ENCODE measurements at regions not wholly inside any gene's neighbourhood (a gene's known extent, or its start where the extent isn't known, plus 50 kb on each side); places are given as distances from the start of the nearest gene placed in this dataset.

DNA sequence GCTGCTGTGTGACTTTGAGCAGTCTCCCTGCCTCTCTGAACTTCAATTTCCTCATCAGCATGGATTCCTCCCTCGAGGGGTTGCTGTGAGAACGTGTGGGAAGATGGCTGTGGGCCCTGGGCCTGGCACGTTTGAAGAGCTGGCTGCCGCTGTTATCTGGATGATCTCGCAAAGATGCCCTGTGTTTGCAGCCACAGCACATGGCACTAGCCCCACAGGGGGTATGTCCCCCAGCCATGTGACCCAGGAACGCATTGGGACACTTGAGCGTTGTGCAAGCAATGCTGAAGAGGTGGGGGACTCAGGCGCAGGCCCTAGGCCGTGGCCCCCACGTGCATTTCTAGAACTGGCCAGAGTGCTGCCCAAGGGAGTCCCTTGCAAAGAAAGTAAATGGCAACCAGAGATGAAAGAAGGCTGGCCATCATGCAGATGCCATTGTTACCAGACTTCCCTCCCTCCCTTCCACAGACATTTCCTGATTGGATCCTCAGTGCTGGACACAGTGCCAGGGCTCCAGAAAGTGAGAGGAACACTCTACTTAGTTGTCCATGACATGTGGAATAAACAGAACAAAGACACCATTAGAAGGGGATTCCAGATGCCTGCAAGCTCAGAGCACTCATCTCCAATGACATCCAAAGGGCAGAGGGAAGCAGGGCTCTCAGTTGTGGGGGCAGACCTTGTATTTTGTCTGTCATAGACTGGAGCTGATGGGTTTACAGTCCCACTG, 65.1 kb upstream of the NEURL1B start:
- Histone ChIP-seq H3K36me3 (no peaks in the 10 kb centered on the region), H3K9me3 (no peaks in the 10 kb centered on the region), H3K4me3 (no peak overlapping the region), H3K27ac (no peak overlapping the region), H3K4me1 (peaks cover 0 to 16% (median 7%) of the 10 kb centered on the region in 4 donors), H3K27me3 (no peaks in the 10 kb centered on the region)
- intact Hi-C loops (cut with DNase I; ENCODE audit: low total_unique reads): no loop called here
- TF ChIP-seq, protein P1, sequence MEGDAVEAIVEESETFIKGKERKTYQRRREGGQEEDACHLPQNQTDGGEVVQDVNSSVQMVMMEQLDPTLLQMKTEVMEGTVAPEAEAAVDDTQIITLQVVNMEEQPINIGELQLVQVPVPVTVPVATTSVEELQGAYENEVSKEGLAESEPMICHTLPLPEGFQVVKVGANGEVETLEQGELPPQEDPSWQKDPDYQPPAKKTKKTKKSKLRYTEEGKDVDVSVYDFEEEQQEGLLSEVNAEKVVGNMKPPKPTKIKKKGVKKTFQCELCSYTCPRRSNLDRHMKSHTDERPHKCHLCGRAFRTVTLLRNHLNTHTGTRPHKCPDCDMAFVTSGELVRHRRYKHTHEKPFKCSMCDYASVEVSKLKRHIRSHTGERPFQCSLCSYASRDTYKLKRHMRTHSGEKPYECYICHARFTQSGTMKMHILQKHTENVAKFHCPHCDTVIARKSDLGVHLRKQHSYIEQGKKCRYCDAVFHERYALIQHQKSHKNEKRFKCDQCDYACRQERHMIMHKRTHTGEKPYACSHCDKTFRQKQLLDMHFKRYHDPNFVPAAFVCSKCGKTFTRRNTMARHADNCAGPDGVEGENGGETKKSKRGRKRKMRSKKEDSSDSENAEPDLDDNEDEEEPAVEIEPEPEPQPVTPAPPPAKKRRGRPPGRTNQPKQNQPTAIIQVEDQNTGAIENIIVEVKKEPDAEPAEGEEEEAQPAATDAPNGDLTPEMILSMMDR (IDR thresholded peaks at IDR 0.05): no peak
- no peak for DNase-seq

DNA sequence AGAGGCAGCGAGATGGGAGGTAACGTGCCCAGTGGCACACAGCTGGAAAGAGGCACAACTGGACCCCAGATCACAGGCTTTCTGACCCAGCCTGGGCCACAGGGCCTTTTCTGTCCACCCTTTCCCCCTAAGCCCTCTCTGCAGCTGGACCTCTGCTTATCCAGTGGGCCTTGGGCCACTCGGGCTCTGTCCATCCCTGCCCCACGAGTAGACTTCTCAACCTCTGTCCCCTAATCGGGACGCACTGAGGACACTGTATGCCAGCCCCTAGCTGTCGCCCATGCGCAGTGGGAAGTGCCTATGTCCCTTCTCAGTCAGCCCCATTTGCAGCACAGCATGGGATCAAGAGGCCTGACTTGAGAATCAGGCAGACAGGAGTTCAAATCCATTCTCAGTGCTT, 65.6 kb upstream of the NEURL1B start:
- Histone ChIP-seq H3K27me3 (no peaks in the 10 kb centered on the region), H3K9me3 (no peaks in the 10 kb centered on the region), H3K4me3 (no peak overlapping the region), H3K36me3 (no peaks in the 10 kb centered on the region), H3K4me1 (peaks cover 0 to 16% (median 7%) of the 10 kb centered on the region in 4 donors), H3K27ac (no peak overlapping the region)
- DNase-seq: no peak
- TF ChIP-seq, protein P1 (IDR thresholded peaks at IDR 0.05): no peak
- intact Hi-C loops (cut with DNase I; ENCODE audit: low total_unique reads): no loop called here

DNA sequence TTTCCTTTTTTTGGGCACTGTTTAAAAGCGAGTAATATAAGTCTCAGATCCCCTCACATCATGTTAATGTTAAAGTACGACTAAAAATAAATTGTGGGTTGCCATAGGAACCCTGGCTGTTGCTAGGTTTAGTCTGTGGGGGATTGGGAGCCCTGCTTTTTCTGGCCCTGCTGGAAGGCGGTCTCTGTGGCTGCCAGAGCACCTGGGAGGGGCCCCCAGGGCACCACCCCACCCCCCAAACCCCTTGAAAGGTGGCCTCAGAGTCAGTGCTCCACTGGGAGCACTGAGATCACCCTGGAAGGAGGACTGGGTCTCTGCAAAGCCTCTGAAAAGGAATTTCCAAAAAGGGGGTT, 66.2 kb upstream of the NEURL1B start:
- H3K27me3 ChIP-seq: no peaks in the 10 kb centered on the region
- H3K36me3 ChIP-seq: no peaks in the 10 kb centered on the region
- TF ChIP-seq, protein P1 (IDR thresholded peaks at IDR 0.05): no peak
- no peak overlapping the region for H3K27ac ChIP-seq
- H3K9me3 ChIP-seq: no peaks in the 10 kb centered on the region
- no peak for DNase-seq
- intact Hi-C loops (cut with DNase I; ENCODE audit: low total_unique reads): no loop called here
- H3K4me1 ChIP-seq: peaks cover 0 to 16% (median 7%) of the 10 kb centered on the region in 4 donors
- no peak overlapping the region for H3K4me3 ChIP-seq

DNA sequence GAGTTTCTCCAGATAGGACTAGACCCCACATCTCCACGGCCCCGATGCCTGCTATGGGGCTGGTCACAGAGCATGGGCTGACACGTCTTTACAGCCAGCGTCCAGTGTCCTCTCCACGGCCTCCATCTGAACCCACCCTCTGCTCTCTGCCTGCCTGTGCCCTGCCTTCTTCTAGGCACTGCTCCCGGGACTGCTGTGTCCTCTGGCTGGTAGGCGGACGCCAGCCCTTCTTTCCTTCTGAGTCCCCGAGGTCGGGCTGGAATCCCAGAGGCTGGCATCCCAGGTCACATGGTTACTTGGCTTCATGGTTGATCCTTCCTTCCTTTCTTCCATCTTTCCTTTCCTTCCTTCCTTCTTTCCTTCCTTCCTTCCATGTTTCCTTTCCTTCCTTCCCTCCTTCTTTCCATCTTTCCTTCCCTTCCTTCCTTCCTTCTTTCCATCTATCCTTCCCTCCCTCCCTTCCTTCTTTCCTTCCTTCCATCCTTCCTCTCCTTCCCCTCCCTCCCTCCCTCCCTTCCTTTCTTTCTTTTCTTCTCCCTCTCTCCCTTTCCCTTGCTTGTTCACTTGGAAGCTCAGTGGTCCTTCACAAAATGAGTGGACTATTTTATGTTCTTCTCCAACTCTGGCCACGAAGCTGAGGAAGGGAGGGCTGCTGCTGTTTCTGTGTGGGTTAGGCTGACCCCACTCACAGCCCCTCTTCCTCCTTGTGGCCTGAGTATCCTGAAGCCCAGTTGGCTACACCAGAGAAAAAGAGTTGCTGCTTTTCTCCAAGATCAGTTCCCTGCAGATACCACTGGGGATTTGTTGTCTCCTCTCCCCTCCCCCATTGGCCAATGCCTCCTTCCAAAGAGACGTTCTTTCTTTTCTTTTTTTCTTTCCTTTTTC, 66.8 kb upstream of the NEURL1B start:
- no peak overlapping the region for H3K4me3 ChIP-seq
- TF ChIP-seq, protein P1 (IDR thresholded peaks at IDR 0.05): no peak
- intact Hi-C loops (cut with DNase I; ENCODE audit: low total_unique reads): no loop called here
- no peaks in the 10 kb centered on the region for H3K27me3 ChIP-seq
- DNase-seq: no peak
- no peak overlapping the region for H3K27ac ChIP-seq
- no peaks in the 10 kb centered on the region for H3K9me3 ChIP-seq
- H3K36me3 ChIP-seq: no peaks in the 10 kb centered on the region
- peaks cover 0 to 16% (median 7%) of the 10 kb centered on the region in 4 donors for H3K4me1 ChIP-seq

DNA sequence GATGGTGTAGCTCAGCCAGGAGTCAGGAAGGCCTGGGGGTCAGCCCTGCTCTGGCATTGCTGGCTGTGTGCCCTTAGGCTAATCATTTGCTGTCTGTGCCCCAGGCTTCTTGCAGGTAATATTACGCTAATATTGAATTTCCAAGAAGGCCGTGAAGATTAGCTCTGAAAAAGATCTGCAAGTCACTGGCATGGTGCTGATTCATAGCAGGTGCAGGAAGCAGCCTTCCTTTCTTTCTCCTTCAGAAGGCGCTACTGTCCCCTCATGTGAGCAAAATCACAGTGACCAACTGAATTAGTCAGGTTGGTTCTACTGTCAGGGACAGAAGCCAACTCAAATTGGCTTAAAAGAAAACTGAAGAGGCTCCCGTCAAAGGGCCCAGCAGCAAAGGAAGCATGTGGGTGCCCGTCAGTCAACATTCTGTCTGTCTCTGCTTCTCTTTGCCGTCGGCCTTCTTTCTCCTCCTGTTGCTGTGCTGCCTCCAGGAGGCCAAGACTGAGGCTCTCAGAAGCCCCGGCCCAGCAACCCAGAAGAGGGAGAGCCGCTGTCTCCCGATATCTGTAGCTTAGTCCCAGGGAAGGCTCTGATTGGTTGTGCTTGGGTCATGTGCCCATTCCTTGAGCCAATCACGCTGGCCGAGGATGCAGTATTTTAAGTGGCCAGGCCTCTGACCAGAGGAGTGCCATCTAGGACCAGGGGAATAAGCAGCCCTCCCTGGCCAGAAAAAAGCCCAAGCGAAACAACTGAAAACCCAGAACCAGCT, 67.8 kb upstream of the NEURL1B start:
- H3K27ac ChIP-seq: no peak overlapping the region
- TF ChIP-seq, protein P1 (IDR thresholded peaks at IDR 0.05): no peak
- H3K9me3 ChIP-seq: no peaks in the 10 kb centered on the region
- no peaks in the 10 kb centered on the region for H3K36me3 ChIP-seq
- intact Hi-C loops (cut with DNase I; ENCODE audit: low total_unique reads): no loop called here
- peaks cover 0 to 16% (median 7%) of the 10 kb centered on the region in 4 donors for H3K4me1 ChIP-seq
- no peak overlapping the region for H3K4me3 ChIP-seq
- no peaks in the 10 kb centered on the region for H3K27me3 ChIP-seq
- DNase-seq: no peak
